ENCODE measurements at regions not wholly inside any gene's neighbourhood (a gene's known extent, or its start where the extent isn't known, plus 50 kb on each side); places are given as distances from the start of the nearest gene placed in this dataset.

GRCh38 chr12:42799966-42800365, 210.4 kb upstream of the PRICKLE1 start:
- no peak for TF ChIP-seq CTCF (IDR thresholded peaks at IDR 0.05)
- no peak for TF ChIP-seq EZH2 (IDR thresholded peaks at IDR 0.05)
